Neutrophil (primary cell): ENCODE measurements at regions not wholly inside any gene's neighbourhood (a gene's known extent, or its start where the extent isn't known, plus 50 kb on each side); places are given as distances from the start of the nearest gene placed in this dataset.

Experiments used
- H3K27ac ChIP-seq: fragments of 200-600 bp; sonication (generic); 2 replicates; pipeline ENCODE4 v1.5.1; 2016; ENCODE audit warnings: mild to moderate bottlenecking, moderate library complexity
- H3K27me3 ChIP-seq: fragments of 200-600 bp; sonication (generic); 2 replicates; pipeline ENCODE4 v1.6.0; 2016; ENCODE audit warnings: mild to moderate bottlenecking
- H3K36me3 ChIP-seq: fragments of 200-600 bp; sonication (generic); 2 replicates; pipeline ENCODE4 v1.5.1; 2017
- H3K4me1 ChIP-seq, 2 experiments: fragments of 200-600 bp in 1 of 2; sonication (generic) in 1 of 2; 1 replicate in 1 of 2; 2 replicates in 1 of 2; pipeline versions ENCODE4 v1.5.1 to v1.6.1; 2013 to 2016; ENCODE audit warnings: low read depth in 1 of 2, low read length in 1 of 2, mild to moderate bottlenecking in 1 of 2, moderate library complexity in 1 of 2; ENCODE audit not compliant: control insufficient read depth in 1 of 2, insufficient read depth in 1 of 2
- H3K4me3 ChIP-seq, 2 experiments: fragments of 200-600 bp in 1 of 2; sonication (generic) in 1 of 2; 1 replicate in 1 of 2; 2 replicates in 1 of 2; pipeline ENCODE4 v1.5.1; 2013 to 2016; ENCODE audit warnings: low read depth in 1 of 2, low read length in 1 of 2, mild to moderate bottlenecking in 1 of 2, moderate library complexity in 1 of 2
- H3K9me3 ChIP-seq: fragments of 200-600 bp; sonication (generic); 2 replicates; pipeline ENCODE4 v1.5.1; 2016
- CTCF ChIP-seq: fragments of 200-600 bp; sonication (generic); IDR thresholded peaks from 2 replicates; pipeline ENCODE4 v1.5.1; 2016; ENCODE audit warnings: antibody characterized with exemption

GRCh38 chr7:30223896-30224295, 60.5 kb upstream of the ZNRF2 start:
- H3K4me1 ChIP-seq = peaks cover 13 to 25% of the 10 kb centered on the region in 2 experiments
- H3K27me3 ChIP-seq = peaks cover 13% of the 10 kb centered on the region
- no peaks in the 10 kb centered on the region for H3K36me3 ChIP-seq
- no peak overlapping the region for H3K27ac ChIP-seq
- no peaks in the 10 kb centered on the region for H3K9me3 ChIP-seq
- H3K4me3 ChIP-seq = no peak overlapping the region
- TF ChIP-seq CTCF = no peak

GRCh38 chr7:30224511-30225062, 59.8 kb upstream of the ZNRF2 start:
- Histone ChIP-seq H3K27ac (peak overlapping the region; percentile 30), H3K36me3 (no peaks in the 10 kb centered on the region), H3K9me3 (no peaks in the 10 kb centered on the region), H3K4me3 (no peak overlapping the region), H3K4me1 (peaks cover 13 to 25% of the 10 kb centered on the region in 2 experiments), H3K27me3 (peaks cover 13% of the 10 kb centered on the region)
- TF ChIP-seq CTCF = no peak

GRCh38 chr7:30225863-30226613, 58.4 kb upstream of the ZNRF2 start:
- Histone ChIP-seq H3K27me3 (peaks cover 14% of the 10 kb centered on the region), H3K9me3 (no peaks in the 10 kb centered on the region), H3K4me3 (peak overlapping the region in 1 of 2 experiments; percentile 5), H3K4me1 (peaks cover 13 to 25% of the 10 kb centered on the region in 2 experiments), H3K27ac (peak overlapping the region; percentile 72), H3K36me3 (no peaks in the 10 kb centered on the region)
- TF ChIP-seq CTCF = no peak

- H3K27me3 ChIP-seq = peaks cover 21% of the 10 kb centered on the region
- H3K27ac ChIP-seq = peak overlapping the region; percentile 72
- H3K4me1 ChIP-seq = peaks cover 13 to 25% of the 10 kb centered on the region in 2 experiments
- no peak for TF ChIP-seq CTCF
- H3K4me3 ChIP-seq = no peak overlapping the region
- H3K36me3 ChIP-seq = no peaks in the 10 kb centered on the region
- H3K9me3 ChIP-seq = no peaks in the 10 kb centered on the region
Measured at GRCh38 chr7:30226614-30227268, 57.7 kb upstream of the ZNRF2 start.

- no peak overlapping the region for H3K4me3 ChIP-seq
- no peaks in the 10 kb centered on the region for H3K36me3 ChIP-seq
- H3K27ac ChIP-seq = no peak overlapping the region
- H3K27me3 ChIP-seq = peaks cover 14% of the 10 kb centered on the region
- no peaks in the 10 kb centered on the region for H3K9me3 ChIP-seq
- H3K4me1 ChIP-seq = peaks cover 4 to 5% of the 10 kb centered on the region in 2 experiments
- TF ChIP-seq CTCF = no peak
Measured at GRCh38 chr7:30231271-30231670, 53.1 kb upstream of the ZNRF2 start.
